PFSK-1 (cell line): ENCODE measurements at regions not wholly inside any gene's neighbourhood (a gene's known extent, or its start where the extent isn't known, plus 50 kb on each side); places are given as distances from the start of the nearest gene placed in this dataset.

Experiments
- POLR2AphosphoS5 ChIP-seq: IDR thresholded peaks from 2 replicates; pipeline ENCODE4 v1.6.1; 2012; ENCODE audit warnings: low read depth, mild to moderate bottlenecking, control low read depth, low read length, moderate library complexity
- SIN3A ChIP-seq: IDR thresholded peaks from 2 replicates; pipeline ENCODE4 v1.6.1; 2012; ENCODE audit warnings: mild to moderate bottlenecking, low read length, moderate library complexity, borderline replicate concordance; ENCODE audit not compliant: insufficient read depth
- TF ChIP-seq, protein P1 (sequence below), 2 experiments: IDR thresholded peaks; 2 replicates each; pipeline versions ENCODE4 v1.6.1 to v1.8.0; 2011 to 2012; ENCODE audit warnings: low read depth in 2 of 2, low read length in 2 of 2, control low read depth in 1 of 2, inconsistent platforms in 1 of 2, mild to moderate bottlenecking in 1 of 2, moderate library complexity in 1 of 2; ENCODE audit not compliant: insufficient read depth in 1 of 2

DNA sequence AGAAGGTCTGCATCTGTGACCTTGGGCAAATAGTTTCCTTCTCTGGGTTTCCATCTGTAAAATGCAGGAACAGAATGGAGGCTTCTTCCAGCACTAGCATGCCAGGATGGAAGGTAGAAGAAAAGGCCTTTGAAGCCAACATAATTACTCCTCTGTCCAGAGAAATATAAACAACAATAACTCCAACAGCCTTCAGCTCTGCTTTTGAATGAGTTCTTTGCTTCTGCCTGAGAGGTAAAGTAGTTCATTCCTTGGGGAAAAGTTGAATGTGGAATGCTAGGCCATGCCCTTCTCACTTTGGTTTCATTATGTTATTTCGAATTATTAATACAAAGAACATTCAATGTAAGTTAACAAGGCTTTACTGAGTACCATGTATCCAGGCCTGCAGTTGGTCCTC is 61.2 kb upstream of the BLID start:
- TF ChIP-seq SIN3A (no peak), POLR2AphosphoS5 (no peak)
- TF ChIP-seq, protein P1, sequence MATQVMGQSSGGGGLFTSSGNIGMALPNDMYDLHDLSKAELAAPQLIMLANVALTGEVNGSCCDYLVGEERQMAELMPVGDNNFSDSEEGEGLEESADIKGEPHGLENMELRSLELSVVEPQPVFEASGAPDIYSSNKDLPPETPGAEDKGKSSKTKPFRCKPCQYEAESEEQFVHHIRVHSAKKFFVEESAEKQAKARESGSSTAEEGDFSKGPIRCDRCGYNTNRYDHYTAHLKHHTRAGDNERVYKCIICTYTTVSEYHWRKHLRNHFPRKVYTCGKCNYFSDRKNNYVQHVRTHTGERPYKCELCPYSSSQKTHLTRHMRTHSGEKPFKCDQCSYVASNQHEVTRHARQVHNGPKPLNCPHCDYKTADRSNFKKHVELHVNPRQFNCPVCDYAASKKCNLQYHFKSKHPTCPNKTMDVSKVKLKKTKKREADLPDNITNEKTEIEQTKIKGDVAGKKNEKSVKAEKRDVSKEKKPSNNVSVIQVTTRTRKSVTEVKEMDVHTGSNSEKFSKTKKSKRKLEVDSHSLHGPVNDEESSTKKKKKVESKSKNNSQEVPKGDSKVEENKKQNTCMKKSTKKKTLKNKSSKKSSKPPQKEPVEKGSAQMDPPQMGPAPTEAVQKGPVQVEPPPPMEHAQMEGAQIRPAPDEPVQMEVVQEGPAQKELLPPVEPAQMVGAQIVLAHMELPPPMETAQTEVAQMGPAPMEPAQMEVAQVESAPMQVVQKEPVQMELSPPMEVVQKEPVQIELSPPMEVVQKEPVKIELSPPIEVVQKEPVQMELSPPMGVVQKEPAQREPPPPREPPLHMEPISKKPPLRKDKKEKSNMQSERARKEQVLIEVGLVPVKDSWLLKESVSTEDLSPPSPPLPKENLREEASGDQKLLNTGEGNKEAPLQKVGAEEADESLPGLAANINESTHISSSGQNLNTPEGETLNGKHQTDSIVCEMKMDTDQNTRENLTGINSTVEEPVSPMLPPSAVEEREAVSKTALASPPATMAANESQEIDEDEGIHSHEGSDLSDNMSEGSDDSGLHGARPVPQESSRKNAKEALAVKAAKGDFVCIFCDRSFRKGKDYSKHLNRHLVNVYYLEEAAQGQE (IDR thresholded peaks at IDR 0.05; ENCODE audit: insufficient read depth in 1 of 2, low read depth in 2 of 2, low read length in 2 of 2), result no peak
